ENCODE measurements at regions not wholly inside any gene's neighbourhood (a gene's known extent, or its start where the extent isn't known, plus 50 kb on each side); places are given as distances from the start of the nearest gene placed in this dataset.

DNA sequence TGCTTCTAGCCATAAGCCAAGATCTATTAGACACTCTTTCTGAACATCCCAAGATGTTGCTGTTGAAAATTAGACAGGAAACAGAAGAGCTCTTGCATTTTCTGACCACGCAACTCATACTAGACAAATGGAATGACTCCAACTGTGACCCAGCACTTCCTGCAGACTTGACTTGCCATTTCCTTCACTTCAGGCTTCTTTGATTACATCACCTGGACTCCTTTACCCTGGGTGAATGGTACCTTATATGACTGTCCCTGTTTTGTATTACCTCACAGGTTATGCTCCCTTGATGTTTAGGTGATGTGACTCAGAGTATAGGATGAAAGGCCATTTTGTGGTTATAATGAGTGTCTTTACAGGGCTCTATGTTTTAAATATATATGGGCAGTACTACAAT lies 236.1 kb downstream of the BMP2 start:
- TF ChIP-seq, protein P1, sequence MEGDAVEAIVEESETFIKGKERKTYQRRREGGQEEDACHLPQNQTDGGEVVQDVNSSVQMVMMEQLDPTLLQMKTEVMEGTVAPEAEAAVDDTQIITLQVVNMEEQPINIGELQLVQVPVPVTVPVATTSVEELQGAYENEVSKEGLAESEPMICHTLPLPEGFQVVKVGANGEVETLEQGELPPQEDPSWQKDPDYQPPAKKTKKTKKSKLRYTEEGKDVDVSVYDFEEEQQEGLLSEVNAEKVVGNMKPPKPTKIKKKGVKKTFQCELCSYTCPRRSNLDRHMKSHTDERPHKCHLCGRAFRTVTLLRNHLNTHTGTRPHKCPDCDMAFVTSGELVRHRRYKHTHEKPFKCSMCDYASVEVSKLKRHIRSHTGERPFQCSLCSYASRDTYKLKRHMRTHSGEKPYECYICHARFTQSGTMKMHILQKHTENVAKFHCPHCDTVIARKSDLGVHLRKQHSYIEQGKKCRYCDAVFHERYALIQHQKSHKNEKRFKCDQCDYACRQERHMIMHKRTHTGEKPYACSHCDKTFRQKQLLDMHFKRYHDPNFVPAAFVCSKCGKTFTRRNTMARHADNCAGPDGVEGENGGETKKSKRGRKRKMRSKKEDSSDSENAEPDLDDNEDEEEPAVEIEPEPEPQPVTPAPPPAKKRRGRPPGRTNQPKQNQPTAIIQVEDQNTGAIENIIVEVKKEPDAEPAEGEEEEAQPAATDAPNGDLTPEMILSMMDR (IDR thresholded peaks at IDR 0.05; ENCODE audit: low read length): no peak
- TF ChIP-seq EZH2phosphoT487 (IDR thresholded peaks at IDR 0.05; ENCODE audit: low read length): no peak
